ENCODE measurements at regions not wholly inside any gene's neighbourhood (a gene's known extent, or its start where the extent isn't known, plus 50 kb on each side); places are given as distances from the start of the nearest gene placed in this dataset.

DNA sequence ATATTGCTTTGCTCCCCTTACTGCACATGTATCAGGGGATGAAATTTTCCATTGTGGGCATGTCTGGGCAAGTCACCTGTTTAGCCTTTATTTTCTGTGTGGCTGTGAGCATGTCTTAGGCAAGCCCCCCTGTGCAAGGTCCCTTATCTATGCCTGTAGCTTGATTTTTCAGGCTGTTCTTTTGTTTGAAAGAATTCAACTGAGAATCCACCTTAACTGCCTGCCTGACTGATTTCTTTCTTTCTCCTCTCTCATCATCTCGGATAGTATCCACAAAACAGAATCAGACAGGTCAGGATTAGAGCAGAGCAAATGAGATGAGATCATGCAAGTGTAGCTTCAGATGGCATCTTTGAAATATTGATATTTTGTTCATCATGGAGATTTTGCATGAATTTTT lies 1147.5 kb upstream of the ACVR2A start:
- TF ChIP-seq, protein P1, sequence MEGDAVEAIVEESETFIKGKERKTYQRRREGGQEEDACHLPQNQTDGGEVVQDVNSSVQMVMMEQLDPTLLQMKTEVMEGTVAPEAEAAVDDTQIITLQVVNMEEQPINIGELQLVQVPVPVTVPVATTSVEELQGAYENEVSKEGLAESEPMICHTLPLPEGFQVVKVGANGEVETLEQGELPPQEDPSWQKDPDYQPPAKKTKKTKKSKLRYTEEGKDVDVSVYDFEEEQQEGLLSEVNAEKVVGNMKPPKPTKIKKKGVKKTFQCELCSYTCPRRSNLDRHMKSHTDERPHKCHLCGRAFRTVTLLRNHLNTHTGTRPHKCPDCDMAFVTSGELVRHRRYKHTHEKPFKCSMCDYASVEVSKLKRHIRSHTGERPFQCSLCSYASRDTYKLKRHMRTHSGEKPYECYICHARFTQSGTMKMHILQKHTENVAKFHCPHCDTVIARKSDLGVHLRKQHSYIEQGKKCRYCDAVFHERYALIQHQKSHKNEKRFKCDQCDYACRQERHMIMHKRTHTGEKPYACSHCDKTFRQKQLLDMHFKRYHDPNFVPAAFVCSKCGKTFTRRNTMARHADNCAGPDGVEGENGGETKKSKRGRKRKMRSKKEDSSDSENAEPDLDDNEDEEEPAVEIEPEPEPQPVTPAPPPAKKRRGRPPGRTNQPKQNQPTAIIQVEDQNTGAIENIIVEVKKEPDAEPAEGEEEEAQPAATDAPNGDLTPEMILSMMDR (IDR thresholded peaks at IDR 0.05), result no peak
- TF ChIP-seq POLR2A (IDR thresholded peaks at IDR 0.05), result no peak
